Cardiac fibroblast (primary cell): ENCODE measurements at regions not wholly inside any gene's neighbourhood (a gene's known extent, or its start where the extent isn't known, plus 50 kb on each side); places are given as distances from the start of the nearest gene placed in this dataset.

Source experiments
- DNase-seq, 2 donors: peaks; one replicate each; pipeline versions ENCODE4 v3.0.0 to v3.0.0-alpha.2; 2010; ENCODE audit warnings: low read depth in 2 of 2
- H3K4me3 ChIP-seq, 2 donors: replicated peaks in 1 of 2; 1 replicate in 1 of 2; 2 replicates in 1 of 2; pipeline ENCODE4 v1.5.1; 2011; ENCODE audit warnings: low read depth in 2 of 2, low read length in 2 of 2, mild to moderate bottlenecking in 2 of 2, moderate library complexity in 1 of 2
- CTCF ChIP-seq: IDR thresholded peaks from one replicate; pipeline ENCODE4 v1.5.1; 2011; ENCODE audit warnings: low read depth, mild to moderate bottlenecking, low read length, inconsistent platforms

GRCh38 chr1:96080925-96081324, 640.7 kb upstream of the PTBP2 start:
- peak; percentile 5 to 15 for DNase-seq
- TF ChIP-seq CTCF = no peak
- H3K4me3 ChIP-seq = no peak overlapping the region

- H3K4me3 ChIP-seq = no peak overlapping the region
- DNase-seq = no peak
- no peak for TF ChIP-seq CTCF
These were observed 633.9 kb upstream of the PTBP2 start for GRCh38 chr1:96087719-96088118.

GRCh38 chr1:96090134-96090533, 631.5 kb upstream of the PTBP2 start:
- TF ChIP-seq CTCF = no peak
- peak in 1 of 2 donors; percentile 24 for DNase-seq
- no peak overlapping the region for H3K4me3 ChIP-seq

GRCh38 chr1:96095849-96096612, 625.6 kb upstream of the PTBP2 start:
- no peak for TF ChIP-seq CTCF
- no peak for DNase-seq
- no peak overlapping the region for H3K4me3 ChIP-seq

GRCh38 chr1:96096613-96097321, 624.8 kb upstream of the PTBP2 start:
- TF ChIP-seq CTCF = no peak
- DNase-seq = no peak
- H3K4me3 ChIP-seq = no peak overlapping the region

- H3K4me3 ChIP-seq = no peak overlapping the region
- no peak for TF ChIP-seq CTCF
- DNase-seq = no peak
These were observed 617.1 kb upstream of the PTBP2 start for GRCh38 chr1:96104506-96104905.
